ENCODE measurements at regions not wholly inside any gene's neighbourhood (a gene's known extent, or its start where the extent isn't known, plus 50 kb on each side); places are given as distances from the start of the nearest gene placed in this dataset.
"Not testable (repeated sequence)": the region's sequence is repeated elsewhere in the genome, so short reads cannot be mapped to it uniquely, and the experiment has no call there.

DNA sequence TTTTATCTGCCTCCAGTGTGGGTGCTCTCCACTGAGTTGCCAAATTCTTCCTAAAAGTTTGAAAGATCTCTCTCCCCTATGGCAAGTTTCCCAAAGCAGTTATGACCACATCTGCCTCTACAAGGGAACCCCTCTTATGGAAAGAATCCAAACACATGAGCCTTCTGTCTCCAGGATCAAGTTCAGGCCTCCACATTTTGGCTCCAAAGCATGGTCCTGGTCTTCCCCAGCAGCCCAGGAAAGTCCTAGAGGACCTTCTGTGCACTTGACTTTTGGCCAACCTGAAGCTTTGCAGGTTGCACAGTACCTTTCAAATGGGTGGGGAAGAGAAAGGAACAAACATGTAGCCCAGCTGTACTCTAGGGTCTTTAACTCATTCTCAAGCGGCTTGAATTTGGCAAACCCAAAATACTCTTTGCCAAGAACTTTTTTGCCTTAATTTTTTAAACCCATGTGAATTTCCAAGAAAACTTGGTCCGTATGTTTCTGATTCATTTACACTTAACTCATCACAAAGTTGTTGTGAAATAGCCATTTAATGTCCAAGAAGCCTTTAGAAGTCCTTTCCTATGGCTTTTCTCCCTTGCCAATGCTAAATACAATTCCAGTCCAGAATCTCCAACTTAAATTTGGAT is 240.1 kb upstream of the TBX18 start:
- no peak for DNase-seq

DNA sequence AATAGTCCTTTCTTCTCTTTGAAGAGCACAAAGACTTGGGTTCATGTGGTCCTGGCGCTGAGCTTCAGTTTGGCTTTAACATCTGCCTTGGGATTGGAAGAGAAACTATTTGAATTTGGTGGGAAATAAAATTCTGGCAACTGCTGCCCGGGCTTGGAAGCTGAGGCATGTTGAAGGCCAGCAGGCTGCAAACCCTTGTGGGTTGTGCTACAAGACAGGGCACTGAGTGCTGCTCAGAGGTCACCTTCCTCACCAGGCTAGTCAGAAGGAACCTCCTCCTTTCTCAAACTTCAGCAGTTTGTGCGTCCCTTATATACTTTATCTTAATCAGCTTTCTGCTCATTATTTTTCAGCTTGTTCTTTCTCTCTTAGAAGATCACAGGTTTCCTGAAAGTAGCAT is 238.4 kb upstream of the TBX18 start:
- no peak for DNase-seq

DNA sequence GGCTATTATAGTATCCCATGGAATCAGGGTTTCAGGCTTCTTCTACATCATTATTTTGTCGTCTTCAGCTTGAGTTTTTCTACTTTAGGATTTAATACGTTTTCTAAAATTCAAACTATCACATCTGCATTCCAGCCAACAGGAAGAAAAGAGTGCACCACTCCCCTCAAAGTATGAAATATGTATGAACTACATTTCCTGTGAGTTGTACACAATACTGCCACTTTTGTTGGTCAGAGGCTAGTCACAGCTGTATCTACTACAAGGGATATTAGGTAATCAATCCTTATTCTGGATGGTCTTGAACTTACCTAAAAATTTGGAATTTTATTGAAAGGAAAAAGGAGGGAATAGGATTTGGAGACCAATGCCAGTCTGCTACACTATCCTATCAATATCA is 235.6 kb upstream of the TBX18 start:
- no peak for DNase-seq

DNA sequence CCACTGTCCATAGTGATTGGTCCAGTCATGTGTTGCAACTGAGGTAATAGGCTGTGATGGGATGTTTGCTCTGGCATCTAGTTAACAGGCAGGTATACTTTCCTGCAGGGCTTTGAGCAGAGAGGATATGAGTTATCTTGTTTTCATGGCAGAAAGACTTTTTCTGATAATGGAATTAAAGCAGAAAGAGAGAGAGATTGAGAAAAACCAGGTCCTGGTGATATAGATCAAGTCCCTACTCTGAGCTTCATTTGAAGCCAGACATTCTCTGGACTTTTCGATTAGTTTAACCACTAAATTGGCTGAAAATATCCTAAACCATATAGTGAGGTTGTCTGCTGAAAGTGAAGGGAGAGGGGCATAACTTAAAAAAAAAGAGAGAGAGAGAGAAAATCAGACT is 233.8 kb upstream of the TBX18 start:
- DNase-seq: no peak

DNA sequence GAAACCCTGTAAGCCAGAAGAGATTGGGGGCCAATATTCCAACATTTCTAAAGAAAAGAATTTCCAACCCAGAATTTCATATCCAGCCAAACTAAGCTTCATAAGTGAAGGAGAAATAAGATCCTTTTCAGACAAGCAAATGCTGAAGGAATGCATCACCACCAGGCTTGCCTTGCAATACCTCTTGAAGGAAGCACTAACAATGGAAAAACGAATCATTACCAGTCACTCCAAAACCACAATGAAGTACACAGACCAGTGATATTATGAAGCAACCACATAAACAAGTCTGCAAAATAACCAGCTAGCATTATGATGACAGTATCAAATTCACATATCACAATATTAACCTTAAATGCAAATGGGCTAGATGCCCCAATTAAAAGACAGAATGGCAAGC is 224.4 kb upstream of the TBX18 start:
- DNase-seq: not testable (repeated sequence)

DNA sequence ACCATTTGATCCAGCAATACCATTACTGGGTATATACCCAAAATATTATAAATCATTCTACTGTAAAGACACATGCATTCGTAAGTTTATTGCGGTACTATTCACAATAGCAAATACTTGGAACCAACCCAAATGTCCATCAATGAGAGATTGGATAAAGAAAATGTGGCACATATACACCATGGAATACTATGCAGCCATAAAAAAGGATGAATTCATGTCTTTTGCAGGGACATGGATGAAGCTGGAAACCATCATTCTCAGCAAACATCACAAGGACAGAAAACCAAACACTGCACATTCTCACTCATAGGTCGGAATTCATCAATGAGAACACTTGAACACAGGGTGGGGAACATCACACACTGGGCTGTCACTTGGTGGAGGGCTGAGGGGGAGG is 221.1 kb upstream of the TBX18 start:
- not testable (repeated sequence) for DNase-seq

- DNase-seq: no peak
Observed at GRCh38 chr6:84979541-84979940, 215.1 kb upstream of the TBX18 start.

DNA sequence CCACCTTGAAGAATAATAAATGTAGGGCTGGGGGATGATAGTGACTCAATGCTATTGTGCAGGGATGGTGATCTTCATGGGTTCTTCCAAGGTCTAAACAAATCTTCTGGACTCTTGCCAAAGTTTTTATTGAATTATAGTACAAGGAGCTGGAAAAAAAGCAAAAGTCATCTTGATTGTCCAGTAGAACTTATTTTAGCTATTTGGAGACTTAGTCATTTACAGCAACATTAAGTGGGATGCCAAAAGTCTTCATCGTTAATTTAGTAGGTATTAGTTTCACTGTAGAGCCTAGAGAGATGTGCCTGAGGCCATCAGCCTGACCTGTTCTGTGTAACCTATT is 212.9 kb upstream of the TBX18 start:
- no peak for DNase-seq

DNA sequence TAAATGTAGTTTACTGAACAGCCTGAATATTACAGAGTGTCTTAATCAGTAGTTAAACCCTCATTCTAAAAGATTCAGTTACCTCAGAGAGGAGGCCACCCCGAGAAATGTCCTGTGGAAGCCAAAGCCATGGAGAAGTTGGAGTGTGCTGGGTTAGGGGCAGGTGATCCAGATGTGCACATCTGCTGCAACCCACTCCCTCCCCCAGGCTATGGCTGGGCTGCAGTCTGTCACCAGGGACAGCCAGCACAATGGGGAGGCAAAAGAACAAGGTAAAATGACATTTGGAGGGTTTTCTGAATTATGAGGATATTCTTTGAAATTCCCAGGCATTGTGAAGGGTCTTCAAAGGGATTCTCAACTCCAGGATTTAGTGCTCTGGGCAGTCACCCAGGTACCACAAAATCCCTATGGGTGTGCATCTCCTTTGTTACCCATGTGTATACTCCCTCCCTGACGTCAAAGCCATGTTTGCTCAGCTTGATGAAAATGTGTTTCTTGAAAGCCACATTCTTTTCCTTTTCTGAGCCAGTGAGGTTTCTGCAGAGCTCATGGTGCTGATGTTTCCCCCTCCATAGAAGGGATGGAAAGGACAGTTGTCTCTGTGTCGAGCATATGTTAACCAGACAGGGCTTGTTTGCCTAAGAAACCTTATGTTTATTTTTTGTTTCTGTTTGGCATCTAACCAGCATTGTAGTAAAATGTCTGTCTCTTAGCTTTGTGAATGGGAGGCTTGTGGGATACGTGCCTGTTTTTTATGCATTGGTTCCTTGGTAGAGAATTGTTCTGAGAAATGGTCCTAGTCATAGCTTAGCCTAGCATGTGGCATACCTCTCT is 212.3 kb upstream of the TBX18 start:
- DNase-seq: no peak

DNA sequence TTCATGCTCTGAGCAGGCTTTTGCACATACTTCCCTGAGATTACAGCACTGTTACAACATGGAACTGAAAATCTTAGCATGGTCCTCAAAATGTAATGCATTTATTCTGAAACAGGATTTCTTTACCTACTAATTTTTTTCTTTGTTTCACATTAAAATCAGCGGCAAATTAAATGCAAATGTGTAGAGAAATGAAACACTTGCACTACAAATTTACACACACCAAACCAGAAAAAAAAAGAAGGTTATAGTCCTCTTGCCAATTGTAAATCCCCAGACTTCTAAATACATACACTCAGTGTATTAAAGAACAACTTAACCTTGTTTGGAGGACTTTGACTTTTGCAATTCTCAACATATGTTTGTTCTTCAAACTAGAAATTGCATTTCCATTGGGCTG is 210.9 kb upstream of the TBX18 start:
- no peak for DNase-seq

GRCh38 chr6:84973606-84974005 is 209.2 kb upstream of the TBX18 start:
- DNase-seq: no peak

DNA sequence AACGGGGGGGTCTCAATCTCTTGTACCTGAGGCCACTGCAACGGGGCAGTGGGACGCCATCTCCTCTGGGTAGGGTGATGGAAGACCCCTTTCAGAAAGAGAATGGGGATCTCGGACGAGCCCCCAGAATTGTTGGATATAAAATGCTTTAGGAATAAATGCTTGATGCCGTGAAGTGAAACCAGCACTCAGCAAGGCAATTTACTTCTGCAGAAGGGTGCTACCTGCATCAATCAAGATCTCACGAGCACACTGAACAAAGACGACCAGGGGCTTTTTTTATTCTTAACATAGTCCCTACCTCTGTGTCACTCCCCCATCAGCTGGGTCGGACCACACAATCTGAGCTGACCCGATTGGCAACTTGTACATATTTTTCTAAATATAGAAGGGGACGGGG is 203.6 kb upstream of the TBX18 start:
- DNase-seq: no peak

GRCh38 chr6:84967389-84967788 is 203.0 kb upstream of the TBX18 start:
- peak; percentile 3 for DNase-seq

GRCh38 chr6:84953111-84953755 is 188.8 kb upstream of the TBX18 start:
- DNase-seq: no peak

GRCh38 chr6:84944926-84945325 is 180.5 kb upstream of the TBX18 start:
- DNase-seq: not testable (repeated sequence)

GRCh38 chr6:84943905-84944304 is 179.5 kb upstream of the TBX18 start:
- DNase-seq: no peak

DNA sequence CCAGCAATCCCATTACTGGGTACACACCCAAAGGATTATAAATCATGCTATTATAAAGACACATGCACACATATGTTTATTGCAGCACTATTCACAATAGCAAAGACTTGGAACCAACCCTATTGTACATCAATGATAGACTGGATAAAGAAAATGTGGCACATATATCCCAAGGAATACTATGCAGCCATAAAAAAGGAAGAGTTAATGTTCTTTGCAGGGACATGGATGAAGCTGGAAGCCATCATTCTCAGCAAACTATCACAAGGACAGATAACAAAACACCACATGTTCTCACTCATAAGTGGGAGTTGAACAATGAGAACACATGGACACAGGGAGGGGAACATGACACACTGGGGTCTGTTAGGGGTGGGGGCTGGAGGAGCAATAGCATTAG is 177.2 kb upstream of the TBX18 start:
- DNase-seq: not testable (repeated sequence)

GRCh38 chr6:84929212-84929611 is 164.8 kb upstream of the TBX18 start:
- no peak for DNase-seq

GRCh38 chr6:84927551-84927950 is 163.2 kb upstream of the TBX18 start:
- DNase-seq: no peak

DNA sequence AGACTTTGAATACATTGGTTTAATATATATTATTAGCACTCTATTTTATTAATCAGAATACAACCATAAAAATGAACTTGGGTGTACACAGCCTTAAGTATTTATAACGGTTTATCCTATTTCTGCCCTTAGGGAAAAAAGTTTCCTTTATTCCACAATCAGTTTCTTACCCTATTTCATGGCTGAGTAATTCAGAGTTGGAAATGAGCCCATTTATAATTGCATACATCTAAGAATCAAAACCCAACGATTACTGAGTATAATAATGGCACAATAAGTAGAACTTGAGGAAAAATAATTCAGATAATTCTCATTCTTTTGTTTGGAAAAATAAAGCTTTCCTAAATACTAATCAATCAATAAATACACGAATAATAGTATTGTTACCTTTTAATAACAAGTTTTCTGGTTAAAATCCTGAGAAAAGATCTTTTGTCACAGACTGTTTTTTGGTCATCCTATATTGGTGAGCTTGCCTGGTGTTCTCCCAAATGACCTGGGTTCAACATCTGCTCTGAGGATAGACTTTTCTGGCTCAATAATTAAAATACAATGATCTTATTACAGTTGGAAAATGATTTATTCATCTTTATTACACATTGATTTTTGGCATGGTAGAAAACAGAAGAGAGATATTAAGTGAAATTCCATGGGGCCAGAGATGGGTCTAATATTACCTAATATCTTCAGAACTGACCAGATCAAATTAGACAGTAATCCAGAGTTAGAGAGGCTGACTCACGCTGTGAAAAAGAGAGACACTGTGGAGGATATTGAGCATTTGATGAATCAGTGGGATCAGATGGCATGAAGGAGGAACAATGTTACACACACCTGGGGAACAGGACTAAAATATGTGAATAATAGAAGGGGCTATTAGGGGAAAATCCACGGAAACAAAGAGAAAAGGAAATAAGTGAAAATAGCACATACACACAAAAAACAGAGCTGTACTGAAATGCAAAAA is 162.1 kb upstream of the TBX18 start:
- DNase-seq: no peak

DNA sequence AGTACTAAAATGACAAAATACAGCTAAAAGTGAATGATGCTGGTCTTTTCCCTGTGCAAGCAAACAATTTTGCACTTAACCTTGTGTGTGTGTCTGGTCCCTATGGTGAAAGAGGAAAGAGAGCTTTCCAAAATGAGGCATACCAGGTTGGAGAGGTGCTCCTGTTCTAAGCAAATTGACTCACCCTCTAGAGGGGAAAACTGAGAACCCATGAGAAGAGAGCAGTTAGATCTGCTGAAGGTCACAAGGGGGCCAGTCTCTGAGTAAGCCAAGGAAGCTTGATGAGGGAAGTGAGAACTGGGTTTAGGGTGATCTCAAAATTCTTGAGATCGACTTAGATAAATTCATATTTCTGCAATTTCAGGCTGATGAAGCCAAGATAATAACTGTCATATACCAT is 157.5 kb upstream of the TBX18 start:
- no peak for DNase-seq

- no peak for DNase-seq
Observed at GRCh38 chr6:84920021-84920420, 155.6 kb upstream of the TBX18 start.

- DNase-seq: no peak
Observed at GRCh38 chr6:84916704-84917103, 152.3 kb upstream of the TBX18 start.

Data from RPMI8226 (cell line).